NCI-H345 treated with DMSO at 0.1 percent for 48 hours (cell line): ENCODE measurements at regions not wholly inside any gene's neighbourhood (a gene's known extent, or its start where the extent isn't known, plus 50 kb on each side); places are given as distances from the start of the nearest gene placed in this dataset.

Source experiments
- DNase-seq: peaks from one replicate; lab custom pipeline; 2025; ENCODE audit not compliant: unreplicated experiment; lab: John Stamatoyannopoulos, UW

DNA sequence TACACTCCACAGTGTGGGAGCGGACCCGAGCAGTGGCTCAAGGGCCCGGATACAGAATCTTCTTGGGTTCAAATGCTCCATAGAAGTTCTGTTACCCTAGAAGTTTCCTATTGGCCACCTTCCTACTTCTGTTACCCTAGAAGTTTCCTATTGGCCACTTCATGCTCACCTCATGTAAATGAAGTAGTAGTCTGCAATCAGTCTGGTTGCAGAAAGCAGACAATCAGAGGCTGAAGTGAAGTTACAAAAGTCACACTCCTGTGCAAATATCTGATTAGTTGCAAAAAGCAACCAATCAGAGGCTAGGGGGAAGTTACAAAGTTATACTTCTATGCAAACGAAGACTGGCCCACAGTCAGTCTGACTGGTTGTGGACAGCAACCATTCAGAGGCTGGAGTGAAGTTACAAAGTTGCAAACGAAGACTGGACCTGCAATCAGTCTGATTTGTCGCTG is 77.8 kb upstream of the CPNE8 start:
- no peak for DNase-seq

DNA sequence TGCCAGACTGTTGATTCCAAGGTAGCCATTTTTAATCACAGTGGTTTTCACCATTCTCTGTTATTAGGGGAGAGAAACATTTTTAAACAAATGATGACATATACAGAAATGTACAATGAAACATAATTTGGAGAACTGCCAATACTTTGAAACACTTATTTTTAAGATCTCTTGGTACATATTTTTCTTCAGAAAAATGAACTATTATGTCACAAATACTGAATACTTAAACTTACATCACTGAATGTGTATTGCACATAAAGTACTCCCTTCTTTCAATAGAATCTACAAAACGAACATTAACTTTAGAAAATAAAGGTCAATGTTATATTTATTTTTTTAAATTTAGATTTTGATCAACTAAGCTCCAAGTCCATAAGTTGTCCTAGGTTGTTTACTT is 71.7 kb upstream of the CPNE8 start:
- DNase-seq, result no peak

DNA sequence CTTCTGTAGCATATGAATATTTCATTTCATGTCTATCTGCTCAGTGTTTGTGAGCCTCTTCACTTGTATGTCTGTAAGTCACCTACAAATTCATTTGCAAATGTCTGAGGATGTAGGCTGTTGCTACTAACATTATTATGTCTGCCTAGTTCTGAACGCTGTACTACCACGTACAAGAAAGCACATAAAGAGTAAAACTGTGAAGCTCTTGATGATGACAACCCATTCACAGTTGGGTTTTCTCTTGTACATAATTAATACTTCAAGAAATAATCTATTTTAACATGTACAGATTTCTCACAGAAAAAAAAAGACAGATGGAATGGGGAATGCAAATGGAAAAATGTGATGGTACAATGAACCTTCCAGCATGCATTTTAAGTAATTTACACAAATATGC is 64.3 kb upstream of the CPNE8 start:
- DNase-seq, result no peak

DNA sequence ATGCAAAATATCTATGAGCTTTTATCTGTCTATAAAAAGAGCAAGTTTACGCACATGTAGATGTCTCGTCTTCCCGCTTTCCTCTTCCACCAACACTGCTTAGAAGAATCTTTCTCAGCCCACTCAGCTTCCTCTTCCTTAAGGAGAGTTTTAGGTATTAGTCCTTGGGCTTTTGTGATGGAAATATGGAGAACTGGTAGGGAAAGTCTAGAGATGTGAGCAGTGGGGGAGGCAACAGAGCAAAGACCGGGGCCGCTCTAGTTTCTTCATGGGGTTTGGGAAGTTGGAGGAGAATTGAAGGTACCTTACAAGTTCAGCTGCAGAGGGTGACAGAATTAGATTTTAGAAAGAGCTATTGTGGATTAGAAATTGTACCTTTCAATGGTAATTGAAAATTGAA is 56.3 kb upstream of the CPNE8 start:
- DNase-seq, result no peak

DNA sequence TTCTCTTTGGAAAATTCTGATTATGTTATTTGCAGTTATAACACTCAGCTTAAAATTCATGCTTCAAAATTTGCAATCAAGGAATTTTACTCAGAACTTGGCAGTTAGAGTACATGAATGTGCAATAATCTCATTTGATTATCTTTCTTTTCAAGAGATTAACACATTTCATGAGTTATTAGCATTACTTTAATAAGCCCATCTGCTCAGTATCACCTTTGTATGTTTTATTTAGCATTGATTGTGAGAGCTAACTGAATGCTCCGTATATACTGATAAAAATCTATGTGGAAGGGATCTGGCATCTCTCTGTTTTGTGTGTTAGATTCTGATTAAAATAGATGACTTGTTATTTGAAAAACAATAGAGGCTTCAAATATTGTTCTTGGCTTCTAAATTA is 55.6 kb upstream of the CPNE8 start:
- no peak for DNase-seq

DNA sequence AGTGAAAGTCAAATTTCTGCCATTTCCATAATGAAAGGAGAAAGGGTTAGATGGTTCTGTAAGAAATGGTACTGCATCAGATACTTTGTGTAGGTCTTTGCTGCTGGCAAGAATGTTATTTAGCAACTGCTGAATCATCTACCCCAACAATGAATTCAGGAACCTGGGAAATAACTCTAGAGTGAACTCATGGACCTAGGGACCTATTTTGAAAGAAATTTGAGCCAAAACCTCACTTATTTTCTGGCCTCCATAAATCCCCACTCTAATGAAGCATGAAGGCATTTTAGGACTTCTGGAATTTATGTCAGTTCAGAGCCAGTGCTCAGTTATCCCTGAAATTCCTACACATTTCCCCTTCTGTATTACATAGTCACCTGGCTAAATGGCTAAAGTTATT is 50.9 kb upstream of the CPNE8 start:
- DNase-seq, result no peak
